Left cardiac atrium (tissue), 4 donors: ENCODE measurements at regions not wholly inside any gene's neighbourhood (a gene's known extent, or its start where the extent isn't known, plus 50 kb on each side); places are given as distances from the start of the nearest gene placed in this dataset.

Experiments
- ATAC-seq, 2 donors: fragments of 200-7000 bp; cut with Tn5 transposase; one replicate each; pipeline ENCODE4 v1.9.1; 2020; ENCODE audit warnings: mild to moderate bottlenecking in 2 of 2, moderate library complexity in 2 of 2
- DNase-seq: peaks from one replicate; pipeline ENCODE4 v3.0.0-alpha.2; 2020
- intact Hi-C, 2 donors: fragments of 100-400 bp; cut with DNase I; formaldehyde crosslinking; loops; one replicate each; pipeline versions ENCODE4 v1.14.1 to v1.15.1; 2022 to 2023
- donor health status: DM: no; HTN: yes; CAD: no.
- donor health status: DM: no; HTN: yes; CAD: no; lungs with severe emphysema.
- donor health status: DM: yes; HTN: yes; CAD: no.
- donor health status: Dilated cardiomyopathy.

DNA sequence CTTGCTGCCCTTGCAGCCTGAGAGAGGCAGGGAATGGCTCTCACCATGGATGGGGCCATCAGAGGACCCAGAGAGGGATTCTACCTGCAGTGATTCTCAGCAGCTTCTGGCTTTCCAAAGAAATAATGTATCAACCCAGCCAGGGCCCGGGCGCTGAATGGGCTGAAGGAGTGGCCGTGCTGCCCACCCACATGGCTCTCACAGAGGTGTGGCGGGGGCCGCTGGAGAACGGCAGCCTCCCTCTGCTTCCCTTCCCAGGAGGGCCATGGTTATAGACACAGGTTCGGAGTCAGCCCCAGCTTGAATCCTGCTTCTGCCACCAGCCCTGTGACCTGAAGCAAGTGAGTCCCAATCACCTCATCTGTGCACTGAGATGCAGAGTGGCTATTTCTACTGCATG is 82.7 kb downstream of the THAP12 start:
- no peak for ATAC-seq
- DNase-seq, result no peak
- intact Hi-C loops, result no loop called here

DNA sequence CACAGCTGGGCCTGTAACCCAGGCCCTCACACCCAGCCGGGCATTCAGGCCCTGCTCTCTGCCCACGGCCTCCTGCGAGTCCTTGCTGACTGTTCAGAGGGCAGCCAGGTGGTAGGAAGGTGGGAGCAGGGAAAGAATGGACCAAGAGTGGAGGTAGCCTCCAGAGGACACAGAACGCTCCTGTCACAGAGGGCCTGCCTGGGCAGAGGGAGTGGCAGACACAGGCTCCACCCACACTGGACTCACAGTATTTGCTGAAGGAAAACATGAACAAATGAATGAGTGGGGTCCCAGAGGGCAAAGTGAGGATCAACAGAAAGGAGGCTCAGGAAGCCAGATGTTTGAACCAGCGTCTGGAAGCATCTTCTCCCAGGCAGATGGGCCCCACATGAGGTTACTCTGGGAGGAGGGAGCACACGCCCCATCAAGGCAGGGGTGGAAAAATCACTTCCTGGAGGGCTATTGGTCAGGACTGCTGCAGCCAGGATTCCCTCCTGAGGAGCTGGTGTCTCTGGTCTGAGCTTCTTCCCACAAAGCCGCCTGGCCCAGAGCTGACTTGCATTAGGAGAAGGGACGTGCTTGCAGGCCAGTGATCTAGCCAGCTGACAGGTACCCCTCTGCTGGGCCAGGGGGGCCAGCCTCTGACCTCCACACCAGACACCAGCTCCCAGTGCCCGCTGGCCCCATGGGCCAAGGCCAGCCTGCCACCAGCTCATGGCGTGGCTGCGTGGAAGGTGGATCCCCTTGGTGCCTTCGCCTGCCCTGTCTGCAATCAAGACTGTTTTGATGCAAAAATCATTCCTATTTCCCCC is 84.0 kb downstream of the THAP12 start:
- no peak for DNase-seq
- ATAC-seq, result no peak
- intact Hi-C loops, result no loop called here

DNA sequence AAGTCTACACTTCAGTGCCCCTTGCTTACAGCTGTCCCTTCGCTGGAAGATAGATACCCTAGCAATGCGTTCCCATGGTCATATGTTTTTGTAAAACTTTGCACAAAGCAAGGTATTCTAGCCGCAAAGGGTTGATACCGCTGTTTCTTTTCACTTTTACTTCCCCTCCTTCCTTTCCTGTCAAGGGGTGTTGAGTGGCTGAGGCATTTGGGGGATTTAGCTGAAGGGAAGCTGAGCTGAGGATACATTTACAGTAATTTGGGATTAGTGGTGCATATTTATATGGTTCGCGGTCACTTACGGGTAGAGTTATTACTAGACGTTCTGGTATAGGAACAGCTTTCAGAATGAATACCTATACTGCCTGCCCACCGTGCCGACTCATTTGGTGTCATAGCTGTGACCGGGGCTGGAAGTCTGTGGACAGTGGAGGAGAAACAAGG is 86.9 kb upstream of the WNT11 start:
- ATAC-seq (no peak), DNase-seq (no peak)
- intact Hi-C loops, result no loop called here

DNA sequence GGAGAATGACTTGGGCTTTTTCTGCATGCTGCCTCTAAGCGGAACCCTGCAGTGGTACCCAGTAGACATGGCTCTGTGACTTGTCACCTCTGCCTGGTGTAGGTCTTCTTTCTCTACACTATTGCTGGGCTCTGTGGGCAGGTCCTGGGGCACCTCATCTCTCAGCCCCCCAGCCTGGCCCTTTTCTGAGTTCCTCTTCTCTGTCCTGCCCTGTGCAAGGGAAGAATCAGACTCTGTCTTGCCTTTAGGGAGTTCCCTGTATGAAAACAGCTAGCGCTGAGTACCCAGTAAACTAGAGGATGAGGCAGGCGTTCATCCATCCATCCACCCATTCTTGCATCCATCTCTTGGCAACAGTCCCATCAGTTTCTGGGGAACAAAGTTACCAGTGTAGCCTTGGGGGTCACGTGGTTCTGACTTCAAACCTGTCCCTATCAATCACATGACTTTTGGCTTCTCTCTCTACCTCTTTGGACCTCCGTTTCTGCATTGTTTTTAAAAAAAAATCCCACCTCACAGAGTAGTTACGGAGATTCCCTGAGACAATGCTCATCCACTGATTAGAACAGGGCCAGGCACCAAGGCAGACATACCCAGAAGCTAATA is 86.4 kb upstream of the WNT11 start:
- ATAC-seq, result no peak
- intact Hi-C loops, result no loop called here
- no peak for DNase-seq

DNA sequence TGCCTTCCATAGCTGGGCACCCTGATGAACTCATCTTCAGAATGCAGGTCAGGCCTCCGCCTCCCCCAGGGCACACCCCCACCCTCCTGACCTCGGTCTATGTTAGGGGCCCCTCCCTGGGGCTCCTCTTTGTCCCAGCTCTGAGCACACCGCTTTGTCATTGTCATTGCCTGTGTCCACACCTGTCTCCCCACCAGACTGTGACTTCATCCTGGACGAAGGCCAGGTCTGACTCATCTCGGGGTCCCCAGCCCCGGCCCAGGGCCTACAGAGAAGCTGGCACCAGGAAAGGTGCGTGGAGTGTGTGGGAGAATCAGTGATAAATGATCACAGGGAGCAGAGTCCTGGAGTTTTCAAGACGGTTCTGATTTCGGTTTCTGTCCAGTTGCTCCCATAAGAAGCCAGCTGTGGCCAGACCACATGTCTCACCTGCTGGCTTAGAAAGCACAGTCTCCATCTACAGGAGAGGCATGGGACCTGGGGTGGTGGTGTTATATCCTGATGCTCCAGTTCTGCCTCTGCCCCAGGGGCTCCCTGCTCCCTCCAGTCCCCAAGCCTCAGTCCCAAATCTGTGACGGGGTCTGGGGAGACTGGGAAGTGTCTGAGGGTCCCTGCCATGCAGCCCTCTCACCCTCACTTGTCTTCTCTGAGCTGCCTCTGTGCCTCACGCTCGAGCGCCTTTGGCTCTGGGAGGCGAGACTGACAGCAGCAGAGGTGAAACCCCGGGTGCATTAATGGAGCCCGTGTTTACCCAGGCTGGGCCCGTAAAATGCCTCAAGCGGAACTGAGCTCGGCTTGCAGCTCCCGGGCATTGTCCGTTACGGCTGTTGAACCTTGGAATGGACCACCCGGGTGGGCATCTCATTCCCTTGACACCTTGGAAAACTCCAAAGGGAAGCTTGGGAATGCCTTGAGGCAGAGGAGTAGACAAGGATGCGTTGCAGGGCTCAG is 85.5 kb upstream of the WNT11 start:
- DNase-seq (no peak), ATAC-seq (no peak)
- intact Hi-C loops, result no loop called here

DNA sequence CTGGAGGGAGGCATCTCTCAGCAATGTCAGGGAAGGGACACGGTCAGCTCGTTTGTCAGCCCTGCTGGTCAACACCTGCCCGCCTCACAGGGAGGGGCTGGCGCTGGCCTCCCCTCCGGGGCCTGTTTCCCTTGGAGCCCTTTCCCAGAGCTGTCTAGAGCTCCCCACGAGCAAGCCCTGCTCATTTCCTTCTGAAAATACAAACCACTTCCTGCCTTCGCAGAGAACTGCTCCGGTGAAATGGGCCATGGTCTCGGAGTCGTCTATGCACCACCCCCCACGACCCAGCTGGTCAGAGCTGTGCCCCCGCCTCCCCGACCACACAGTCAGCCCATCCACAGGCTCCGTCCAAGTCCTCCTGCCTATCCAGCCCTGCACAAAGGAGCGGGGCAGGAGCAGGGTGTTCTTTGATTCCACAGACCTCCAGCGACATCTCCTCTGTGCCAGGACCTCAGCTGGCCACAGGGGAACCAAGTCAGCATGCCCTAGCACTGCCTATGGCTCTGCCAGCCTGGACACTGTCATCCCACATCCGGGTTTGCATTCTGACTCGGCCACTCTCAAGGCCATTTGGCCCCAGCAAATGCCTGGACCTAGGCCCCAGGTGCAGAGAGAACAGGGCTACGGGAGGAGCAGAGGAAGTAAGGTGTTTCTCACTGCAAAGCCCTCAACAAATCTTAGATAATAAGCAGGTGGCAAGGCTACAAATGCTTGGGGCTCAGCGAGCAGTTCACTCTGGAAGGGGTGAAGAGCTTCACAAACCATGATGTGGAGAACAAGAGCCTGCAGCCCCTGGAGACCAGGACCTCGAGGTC is 82.1 kb upstream of the WNT11 start:
- ATAC-seq (no peak), DNase-seq (no peak)
- intact Hi-C loops, result no loop called here

DNA sequence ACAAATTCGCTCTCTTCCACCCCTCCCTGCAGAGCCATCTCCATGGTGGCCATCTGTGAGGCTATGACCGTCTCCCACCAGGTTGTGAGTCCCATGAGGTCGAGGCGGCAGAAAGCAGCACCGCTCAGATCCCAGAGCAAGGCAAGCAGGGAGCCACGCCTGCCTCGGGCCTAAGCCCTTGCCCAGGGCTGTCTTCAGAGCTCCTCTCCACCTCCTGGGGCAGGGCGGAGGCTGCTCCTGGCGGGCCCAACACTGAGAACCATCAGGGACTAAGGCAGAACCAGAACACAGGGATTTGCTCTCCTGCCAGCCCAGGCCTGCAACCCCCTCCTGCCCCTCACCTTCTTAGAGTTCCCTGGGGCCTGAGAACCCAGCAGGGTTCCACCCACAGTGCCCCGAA is 80.9 kb upstream of the WNT11 start:
- no peak for ATAC-seq

DNA sequence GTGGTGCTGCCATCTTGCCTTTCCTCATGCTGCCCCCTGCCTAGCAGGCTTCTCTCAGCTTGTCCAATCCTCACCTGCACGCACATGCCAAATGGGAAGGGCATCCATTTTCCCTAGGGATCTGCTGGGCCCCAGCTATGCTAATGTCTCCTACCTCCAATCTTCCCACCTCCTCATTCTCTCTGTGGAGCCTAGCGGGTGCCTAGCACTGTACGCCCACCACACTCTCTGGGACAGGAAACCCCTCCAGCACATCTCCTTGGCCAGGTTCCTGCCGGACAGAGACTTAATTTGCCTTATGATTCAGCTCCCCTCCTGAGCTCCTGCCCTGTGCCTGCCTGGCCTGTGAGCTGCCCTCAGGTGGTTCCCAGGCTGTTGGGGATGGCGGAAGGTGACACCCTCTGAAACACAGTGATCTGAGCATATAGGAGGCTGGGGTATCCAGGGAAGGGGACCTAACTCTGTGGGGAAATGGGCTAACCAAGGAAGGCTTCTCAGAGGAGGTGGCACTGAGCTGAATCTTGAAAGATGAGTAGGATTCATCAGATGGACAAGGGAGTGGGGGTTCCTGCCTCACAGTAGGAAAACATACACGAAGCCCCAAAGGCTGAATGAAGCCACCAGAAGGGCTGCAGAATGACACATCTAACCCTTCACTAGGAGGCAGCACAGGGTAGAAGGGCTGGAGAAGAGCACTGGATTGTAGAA is 79.2 kb upstream of the WNT11 start:
- ATAC-seq (no peak), DNase-seq (no peak)
- intact Hi-C loops, result no loop called here

More for the DNA sequence above, 80.9 kb upstream of the WNT11 start:
- DNase-seq, result no peak
- intact Hi-C loops, result no loop called here

DNA sequence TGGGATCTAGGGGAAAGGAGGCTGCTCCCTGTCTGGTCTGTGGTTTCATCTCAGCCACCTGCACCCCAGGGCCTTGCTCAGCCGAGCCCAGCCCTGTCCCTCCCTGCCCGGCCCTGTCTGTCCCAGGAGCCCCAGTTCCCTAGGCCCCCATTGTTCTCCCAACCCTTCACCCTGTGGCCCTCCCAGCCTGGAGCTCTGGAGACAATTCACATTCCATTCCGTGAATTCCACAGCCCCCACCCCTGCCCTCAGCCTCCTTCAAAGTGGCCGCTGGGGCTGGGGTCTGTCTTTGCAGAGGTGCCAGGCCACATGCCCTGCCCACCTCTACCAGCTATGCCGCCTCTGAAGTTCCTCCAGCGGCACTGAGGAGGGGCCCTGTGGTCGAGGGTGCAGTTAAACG is 77.9 kb upstream of the WNT11 start:
- ATAC-seq (no peak), DNase-seq (no peak)
- intact Hi-C loops, result no loop called here

DNA sequence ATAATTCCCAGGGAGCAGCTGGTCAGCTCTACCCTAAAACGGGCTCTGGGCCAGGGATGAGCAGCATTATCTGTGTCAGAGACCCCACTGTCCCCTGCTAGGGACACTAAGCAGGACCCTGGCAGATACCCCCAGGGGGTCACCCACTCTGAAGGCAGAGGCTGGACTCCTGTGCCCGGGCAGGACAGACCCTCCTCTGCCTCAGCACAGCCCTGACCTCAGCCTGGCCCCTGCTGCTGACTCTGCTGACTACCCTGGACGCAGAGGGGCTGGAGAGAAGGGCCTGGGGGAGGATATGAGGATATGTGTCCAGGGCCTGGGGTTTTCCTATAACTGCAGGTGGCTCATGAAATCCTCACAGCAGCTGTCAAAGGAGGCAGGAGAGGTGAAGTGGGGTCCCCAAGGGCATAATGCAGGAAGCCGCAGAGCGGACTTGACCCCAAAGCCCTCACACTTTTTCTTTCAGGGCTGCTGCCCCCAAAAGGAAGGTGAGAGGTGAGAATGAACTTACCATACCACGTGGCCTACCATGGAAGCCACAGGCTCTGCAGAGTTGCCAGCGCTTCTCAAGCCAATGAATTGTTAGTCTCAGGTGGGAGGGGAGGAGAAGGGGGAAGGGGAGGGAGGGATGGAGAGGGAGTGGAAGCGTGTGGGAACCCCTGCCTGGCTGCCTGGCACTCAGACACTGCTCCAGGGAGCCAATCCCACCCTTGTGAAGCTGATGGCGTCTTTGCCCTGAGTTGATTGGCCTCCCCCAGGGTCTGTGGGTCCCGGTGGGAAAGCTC is 76.7 kb upstream of the WNT11 start:
- DNase-seq, result no peak
- ATAC-seq, result no peak
- intact Hi-C loops, result no loop called here

DNA sequence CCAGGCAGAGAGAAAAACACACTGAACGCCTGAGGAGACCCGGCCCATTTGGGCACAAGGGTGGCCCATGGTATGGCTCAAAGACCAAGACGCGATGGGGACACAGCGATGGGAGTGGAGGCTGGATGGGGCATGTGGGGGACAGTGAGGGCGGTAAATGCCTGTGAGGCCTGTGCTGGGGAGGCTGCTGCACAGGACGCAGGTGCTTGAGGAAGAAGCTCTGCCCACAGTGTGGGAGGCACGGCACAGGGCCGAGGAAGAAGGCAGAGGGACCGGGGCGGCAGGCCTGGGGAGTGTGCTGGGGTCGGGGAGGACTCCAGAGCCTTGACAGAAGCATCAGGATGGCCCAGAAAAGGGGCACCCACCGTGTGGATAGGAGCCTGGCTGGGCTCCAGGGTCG is 75.9 kb upstream of the WNT11 start:
- ATAC-seq (no peak), DNase-seq (no peak)
- intact Hi-C loops, result no loop called here

DNA sequence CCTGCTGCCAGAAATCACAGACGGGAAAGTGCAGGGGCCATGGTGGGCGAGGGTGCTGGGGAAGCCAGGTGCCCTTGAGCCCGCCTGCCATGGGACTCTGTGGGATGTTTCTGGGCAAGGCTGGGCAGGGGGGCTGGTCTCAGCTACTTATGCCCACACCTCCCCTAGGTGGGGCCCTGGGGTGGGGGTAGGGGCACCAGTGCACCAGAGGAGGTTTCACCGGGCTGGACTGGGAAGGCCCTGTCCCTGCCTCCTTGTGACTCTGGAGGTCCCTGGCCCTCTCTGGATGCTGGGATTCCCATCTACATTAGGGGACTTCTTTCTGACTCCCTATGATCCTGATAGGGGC is 75.2 kb upstream of the WNT11 start:
- DNase-seq (no peak), ATAC-seq (no peak)
- intact Hi-C loops, result no loop called here

DNA sequence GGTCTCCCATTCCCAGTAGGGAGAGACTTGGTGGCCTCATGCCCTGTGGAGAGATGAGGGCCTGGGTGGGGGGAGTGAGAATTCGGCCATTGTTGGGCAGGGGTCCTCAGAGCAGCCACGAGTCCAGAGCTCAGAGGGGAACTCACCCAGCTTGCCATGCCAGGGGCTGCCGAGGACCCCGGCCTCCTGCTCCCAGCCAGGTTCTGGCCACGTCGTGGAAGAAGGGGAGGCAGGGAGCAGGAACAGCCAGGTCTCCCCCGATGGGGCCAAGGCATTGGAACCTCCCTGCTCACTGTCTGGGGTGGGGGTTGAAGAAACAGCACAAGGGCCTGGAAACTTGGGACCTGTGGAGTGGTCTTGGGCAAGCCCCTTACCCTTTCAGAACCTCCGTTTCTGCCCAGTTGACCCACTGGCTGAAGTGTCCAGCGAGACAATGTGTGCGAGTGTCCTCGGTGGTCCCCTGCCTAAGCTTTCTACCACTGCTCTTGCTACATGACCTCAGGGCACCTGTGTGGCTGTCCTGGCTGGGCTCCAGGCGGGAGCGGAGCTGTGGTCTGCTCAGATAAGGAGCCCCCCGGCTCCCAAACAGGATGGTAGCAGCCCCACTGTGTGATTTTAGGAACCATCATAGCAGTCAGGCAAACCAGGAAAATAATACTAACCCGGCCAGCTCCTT is 74.7 kb upstream of the WNT11 start:
- intact Hi-C loops, result no loop called here
- no peak for ATAC-seq
- no peak for DNase-seq

DNA sequence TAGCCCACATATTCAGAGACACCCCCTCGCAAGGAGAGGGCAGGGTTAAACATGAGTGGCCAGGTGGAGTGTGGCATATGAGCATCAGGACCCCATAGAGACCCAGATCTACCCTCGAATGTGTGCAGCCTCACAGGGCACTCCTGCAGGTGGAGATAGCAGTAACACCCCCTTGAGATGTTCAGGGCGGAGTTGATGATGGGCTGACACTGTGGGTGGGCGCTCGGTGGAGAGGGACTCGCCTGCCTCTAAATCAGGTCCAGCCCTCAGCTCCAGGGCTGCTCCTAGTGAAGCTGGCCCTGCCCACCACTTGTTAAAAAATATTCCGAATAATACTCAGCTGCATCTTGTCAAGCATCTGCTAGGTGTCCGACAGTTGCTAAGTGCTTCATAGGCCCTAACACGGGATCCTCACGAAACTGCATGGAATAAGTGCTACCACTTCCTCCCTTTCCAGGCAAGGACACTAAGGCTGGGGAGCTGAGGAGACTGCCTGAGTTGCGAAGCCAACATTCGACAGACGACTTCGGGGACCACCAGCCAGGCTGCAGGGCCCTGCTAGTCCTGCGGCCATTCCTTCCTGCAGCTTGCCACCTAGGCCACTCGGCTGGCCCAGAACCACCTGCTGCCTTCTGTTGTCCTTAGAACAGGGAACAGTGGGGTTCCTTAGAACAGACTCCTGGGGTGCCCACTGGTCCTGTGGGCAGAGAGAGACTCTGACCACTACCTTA is 74.0 kb upstream of the WNT11 start:
- no peak for ATAC-seq
- intact Hi-C loops, result no loop called here
- DNase-seq, result no peak

DNA sequence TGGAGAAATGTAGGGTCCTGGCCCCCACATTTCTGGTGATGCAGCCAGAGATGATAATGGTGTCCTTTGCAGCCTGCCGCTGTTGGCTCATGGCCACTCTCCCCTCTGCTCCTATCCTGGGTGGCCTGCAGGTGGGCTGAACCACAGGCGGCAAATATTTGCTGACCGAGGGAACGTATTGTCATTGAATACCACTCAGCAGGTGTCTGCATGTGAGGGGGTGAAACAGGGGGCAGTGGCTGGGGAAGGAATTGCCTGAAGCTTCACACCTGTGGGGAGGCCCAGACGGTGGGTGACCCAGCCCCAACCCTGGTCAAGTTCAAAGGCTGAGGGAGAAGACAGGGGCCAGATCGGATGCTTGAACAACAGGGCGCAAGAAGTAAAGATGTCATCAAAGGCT is 73.3 kb upstream of the WNT11 start:
- intact Hi-C loops, result no loop called here
- no peak for DNase-seq
- no peak for ATAC-seq

DNA sequence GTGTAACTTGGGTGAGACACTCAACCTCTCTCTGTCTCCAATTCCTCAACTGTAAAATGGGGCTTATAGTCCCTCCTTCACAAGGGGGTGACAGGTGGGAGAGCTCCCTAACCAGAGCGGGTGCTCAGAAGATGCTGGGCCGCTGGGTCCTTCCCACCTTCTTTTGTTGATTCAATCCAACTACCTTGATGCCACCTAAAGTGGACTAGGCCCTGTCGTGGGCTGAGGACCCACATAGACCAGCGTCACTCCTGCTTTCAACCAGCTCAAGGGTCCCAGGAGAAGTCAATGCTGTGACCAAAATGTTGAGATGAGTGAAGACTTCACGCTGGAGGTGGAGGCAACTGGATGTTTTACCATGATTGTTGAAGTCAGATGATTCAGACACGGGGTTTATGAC is 72.7 kb upstream of the WNT11 start:
- DNase-seq (no peak), ATAC-seq (no peak)
- intact Hi-C loops, result no loop called here

DNA sequence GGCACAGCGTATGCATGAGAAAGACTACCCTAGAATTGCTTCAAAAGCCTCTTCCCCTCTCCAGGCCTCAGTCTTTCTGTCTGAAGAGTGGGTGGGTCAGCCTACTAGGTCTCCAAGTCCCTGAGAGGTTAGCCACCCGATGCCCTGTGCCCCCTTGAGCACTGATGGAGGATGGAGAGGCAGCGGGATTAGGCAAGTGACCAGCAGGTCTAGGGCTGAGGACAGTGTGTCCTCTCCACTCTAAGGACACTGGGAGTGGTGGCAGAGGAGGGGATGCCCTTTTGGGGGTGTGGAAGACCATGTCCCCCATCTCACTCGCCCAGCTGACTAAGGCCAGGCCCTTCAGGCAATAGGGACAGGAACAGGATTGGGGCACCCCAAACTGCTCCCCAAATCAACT is 72.2 kb upstream of the WNT11 start:
- intact Hi-C loops, result no loop called here
- DNase-seq, result no peak

More for the DNA sequence above, 72.2 kb upstream of the WNT11 start:
- ATAC-seq, result no peak
